ENCODE measurements at regions not wholly inside any gene's neighbourhood (a gene's known extent, or its start where the extent isn't known, plus 50 kb on each side); places are given as distances from the start of the nearest gene placed in this dataset.

DNA sequence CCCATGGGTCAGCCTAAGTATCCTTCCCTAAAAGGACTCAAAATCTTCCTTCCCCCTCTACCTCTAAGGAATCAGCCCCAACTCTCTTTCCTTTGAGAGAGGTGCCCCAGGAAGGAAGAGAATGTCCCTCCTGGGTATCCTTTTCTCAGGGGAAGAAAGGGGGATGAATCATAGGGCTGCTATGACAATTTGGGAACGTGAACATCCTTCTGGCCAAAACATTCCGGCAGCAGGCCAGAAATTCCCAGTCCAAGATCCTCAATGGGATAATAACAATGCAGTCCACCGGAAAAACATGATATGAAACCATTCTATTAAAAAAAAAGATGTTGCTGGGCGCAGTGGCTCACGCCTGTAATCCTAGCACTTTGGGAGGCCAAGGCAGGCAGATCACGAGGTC, 50.8 kb upstream of the CACNA2D3 start:
- H3K4me3 ChIP-seq (ENCODE audit: control insufficient read depth, low read depth, low read length), result no peak overlapping the region
- TF ChIP-seq CTCF (conservative IDR thresholded peaks at IDR 0.05; ENCODE audit: control insufficient read depth, insufficient read depth, low read depth, low read length), result no peak
- DNase-seq (ENCODE audit: low read depth), result no peak

GRCh38 chr3:54069961-54070360, 52.4 kb upstream of the CACNA2D3 start:
- TF ChIP-seq CTCF (conservative IDR thresholded peaks at IDR 0.05; ENCODE audit: control insufficient read depth, insufficient read depth, low read depth, low read length), result no peak
- no peak overlapping the region for H3K4me3 ChIP-seq (ENCODE audit: control insufficient read depth, low read depth, low read length)
- DNase-seq (ENCODE audit: low read depth), result no peak

DNA sequence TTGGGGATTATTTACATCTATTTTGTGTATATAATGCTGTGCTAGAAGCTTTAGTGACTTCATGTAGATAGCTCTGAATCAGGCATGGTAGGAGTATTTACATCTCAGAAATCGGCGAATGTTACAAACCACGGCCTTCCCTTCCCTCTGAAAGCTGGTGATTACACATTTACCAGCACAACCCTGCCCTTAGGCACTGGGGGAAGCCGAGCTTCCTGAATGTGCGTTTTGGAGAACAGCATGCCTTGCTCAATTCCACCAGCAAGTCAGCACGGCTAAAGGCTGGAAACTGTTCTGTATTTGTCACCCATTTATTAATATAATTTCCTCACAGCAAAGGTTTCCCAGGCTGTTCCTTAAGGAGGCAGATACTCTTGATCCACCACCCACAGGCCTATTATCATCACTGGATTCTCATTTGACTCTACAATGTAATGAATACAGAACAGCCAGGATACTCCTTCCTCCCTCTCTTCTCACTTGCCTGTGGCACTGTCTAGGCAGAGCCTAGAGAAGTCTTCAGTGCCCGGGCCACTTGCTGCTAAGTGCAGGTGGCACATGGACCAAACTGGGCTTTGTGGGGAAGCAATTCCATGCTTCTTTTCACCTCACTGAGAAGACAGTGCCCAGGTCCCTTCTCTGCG, 55.2 kb upstream of the CACNA2D3 start:
- no peak for DNase-seq (ENCODE audit: low read depth)
- no peak for TF ChIP-seq CTCF (conservative IDR thresholded peaks at IDR 0.05; ENCODE audit: control insufficient read depth, insufficient read depth, low read depth, low read length)
- H3K4me3 ChIP-seq (ENCODE audit: control insufficient read depth, low read depth, low read length), result no peak overlapping the region

- H3K4me3 ChIP-seq (ENCODE audit: control insufficient read depth, low read depth, low read length), result no peak overlapping the region
- DNase-seq (ENCODE audit: low read depth), result no peak
- no peak for TF ChIP-seq CTCF (conservative IDR thresholded peaks at IDR 0.05; ENCODE audit: control insufficient read depth, insufficient read depth, low read depth, low read length)
Measured at GRCh38 chr3:54066253-54066652, 56.1 kb upstream of the CACNA2D3 start.

GRCh38 chr3:54065586-54065985, 56.8 kb upstream of the CACNA2D3 start:
- H3K4me3 ChIP-seq (ENCODE audit: control insufficient read depth, low read depth, low read length), result no peak overlapping the region

GRCh38 chr3:54065140-54065539, 57.2 kb upstream of the CACNA2D3 start:
- no peak for TF ChIP-seq CTCF (conservative IDR thresholded peaks at IDR 0.05; ENCODE audit: control insufficient read depth, insufficient read depth, low read depth, low read length)
- H3K4me3 ChIP-seq (ENCODE audit: control insufficient read depth, low read depth, low read length), result no peak overlapping the region
- DNase-seq (ENCODE audit: low read depth), result no peak

More at GRCh38 chr3:54065586-54065985, 56.8 kb upstream of the CACNA2D3 start:
- DNase-seq (ENCODE audit: low read depth), result no peak
- TF ChIP-seq CTCF (conservative IDR thresholded peaks at IDR 0.05; ENCODE audit: control insufficient read depth, insufficient read depth, low read depth, low read length), result no peak

DNA sequence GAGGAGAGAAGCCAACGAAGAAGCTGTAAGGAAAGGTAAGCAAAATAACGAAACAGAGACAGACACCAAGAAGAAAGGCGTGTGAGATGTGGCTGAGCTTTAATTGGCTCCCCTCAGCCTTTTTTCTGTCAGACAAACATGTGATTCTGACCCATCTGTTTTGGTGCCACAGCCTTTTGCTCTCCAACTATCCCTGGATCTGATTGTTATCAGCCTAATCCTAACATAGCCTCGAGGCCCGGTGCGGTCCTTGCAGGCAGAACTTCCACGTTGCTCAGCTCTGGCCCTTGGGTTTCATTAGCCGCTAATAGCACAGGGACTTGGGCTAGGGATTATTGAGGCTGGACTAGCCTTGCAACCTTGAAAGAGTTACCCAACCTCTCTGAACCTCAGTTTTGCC, 57.9 kb upstream of the CACNA2D3 start:
- TF ChIP-seq CTCF (conservative IDR thresholded peaks at IDR 0.05; ENCODE audit: control insufficient read depth, insufficient read depth, low read depth, low read length), result no peak
- DNase-seq (ENCODE audit: low read depth), result no peak
- no peak overlapping the region for H3K4me3 ChIP-seq (ENCODE audit: control insufficient read depth, low read depth, low read length)

Data from fibroblast of mammary gland (primary cell).